HG03457 (cell line): ENCODE measurements at regions not wholly inside any gene's neighbourhood (a gene's known extent, or its start where the extent isn't known, plus 50 kb on each side); places are given as distances from the start of the nearest gene placed in this dataset.

ENCODE experiments used
- ATAC-seq: cut with Tn5 transposase; IDR thresholded peaks from one replicate; pipeline ENCODE4 v1.9.1; 2021; ENCODE audit warnings: moderate number of reproducible peaks; ENCODE audit not compliant: unreplicated experiment

GRCh38 chr11:11016943-11017342 lies 159.1 kb upstream of the ZBED5 start:
- ATAC-seq: no peak

DNA sequence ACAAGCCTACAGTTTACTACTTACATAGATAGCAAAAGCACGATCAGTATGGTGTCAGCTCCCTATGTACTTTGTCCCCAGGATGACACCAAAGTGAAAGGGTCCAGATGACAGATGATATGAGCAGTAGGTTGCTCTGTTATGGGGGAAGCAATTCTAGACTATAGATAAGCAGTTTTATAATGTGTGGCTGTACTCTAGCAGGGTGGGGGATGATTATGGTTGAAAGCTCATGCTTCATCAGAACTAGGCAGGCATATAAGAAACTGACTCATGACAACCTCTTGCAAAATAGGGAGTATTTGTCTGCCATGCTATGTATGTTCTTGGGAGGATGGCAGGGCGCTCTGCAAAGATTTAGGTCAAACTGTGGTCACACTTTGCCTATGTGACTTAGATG lies 158.2 kb upstream of the ZBED5 start:
- ATAC-seq: no peak

GRCh38 chr11:11011617-11012016 lies 153.8 kb upstream of the ZBED5 start:
- ATAC-seq: no peak

DNA sequence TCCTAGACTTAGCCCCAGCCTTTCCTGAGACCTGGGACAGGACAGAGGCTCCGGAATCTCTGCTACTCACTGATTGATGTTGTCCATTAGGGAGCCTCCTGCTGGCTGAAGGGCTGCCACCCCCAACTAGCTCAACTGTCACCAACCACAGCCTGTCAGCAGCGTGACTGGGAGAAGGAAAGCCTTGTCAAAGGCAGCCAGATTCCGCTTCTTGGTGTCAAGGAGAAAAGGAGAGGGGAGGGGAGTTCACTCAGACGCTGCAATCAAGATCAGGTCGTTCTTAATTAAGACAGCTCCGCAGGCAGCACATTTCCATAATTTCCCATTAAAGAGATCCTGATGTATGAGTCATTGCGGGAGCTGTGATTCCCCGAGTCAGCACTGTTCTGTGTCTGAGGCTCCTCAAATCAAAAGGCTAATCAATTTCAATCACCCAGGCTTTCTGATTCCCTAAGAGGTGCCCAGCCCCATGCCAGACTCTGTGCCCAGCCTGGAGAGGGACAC lies 152.8 kb upstream of the ZBED5 start:
- ATAC-seq: no peak

DNA sequence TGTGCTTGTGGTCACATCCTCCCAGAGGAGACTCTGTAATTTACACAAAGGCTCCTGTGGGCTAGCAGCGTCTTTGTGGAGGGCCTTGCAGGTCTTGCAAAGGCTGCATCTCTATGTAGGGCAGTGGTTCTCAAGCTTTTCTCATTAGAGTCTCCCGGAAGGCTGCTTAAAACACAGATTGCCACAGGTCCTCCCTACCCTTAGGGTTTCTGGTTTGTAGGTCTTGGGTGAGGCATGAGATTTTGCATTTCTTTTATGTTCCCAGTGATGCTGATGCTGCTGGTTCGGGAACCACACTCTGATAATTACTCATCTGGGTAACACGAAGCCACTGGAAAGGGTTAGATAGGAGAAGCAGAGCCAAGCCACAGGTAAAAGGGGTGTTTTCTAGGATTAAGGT lies 151.3 kb upstream of the ZBED5 start:
- no peak for ATAC-seq

- no peak for ATAC-seq
Measured at GRCh38 chr11:11004069-11004468, 146.2 kb upstream of the ZBED5 start.

DNA sequence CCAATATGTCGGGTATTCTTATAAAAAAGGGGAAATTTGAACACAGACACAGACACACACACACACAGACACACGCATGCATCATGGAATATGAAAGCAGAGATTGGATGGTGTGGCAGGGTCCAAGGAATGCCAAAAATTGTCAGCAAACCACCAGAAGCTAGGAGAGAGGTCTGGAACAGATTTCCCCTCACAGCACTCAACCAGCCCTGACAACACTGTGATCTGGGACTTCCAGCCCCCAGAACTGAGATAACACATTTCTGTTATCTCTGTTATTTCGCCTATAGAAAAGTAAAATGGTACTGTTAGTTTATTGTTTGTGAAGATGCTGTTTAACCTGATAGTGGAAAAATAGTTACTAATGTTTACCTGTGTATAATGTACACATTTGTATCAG lies 145.4 kb upstream of the ZBED5 start:
- ATAC-seq: no peak

DNA sequence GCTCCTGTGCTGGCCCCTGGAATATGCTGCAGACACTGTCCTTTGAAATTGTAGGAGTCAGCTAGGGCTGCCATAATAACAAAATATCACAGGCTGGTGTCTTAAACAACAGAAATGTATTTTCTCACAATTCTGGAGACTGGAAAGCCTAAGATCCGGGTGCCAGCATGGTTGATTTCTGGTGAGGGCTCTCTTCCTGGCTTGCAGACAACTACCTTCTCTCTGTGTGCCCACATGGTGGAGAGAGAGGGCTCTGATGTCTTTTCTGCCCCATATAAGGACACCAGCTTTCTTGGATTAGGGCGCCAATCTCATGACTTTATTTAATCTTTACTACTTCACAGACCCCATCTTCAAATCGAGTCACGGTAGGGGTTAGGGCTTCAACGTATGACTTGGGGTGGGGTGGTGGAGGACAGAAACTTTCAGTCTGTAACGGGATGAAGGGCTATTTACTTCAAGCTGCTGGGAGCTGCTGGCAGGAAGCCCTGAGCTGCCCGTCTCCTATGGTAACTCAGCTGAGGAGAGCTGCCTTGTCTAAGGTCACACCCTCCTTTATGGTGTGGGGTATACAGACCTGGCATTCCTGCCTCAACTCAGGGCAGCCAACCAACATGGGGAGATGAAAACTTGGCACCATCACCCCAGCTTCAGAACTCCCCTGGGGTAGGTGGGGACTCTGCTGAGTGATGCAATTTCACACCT lies 142.9 kb upstream of the ZBED5 start:
- ATAC-seq: no peak

DNA sequence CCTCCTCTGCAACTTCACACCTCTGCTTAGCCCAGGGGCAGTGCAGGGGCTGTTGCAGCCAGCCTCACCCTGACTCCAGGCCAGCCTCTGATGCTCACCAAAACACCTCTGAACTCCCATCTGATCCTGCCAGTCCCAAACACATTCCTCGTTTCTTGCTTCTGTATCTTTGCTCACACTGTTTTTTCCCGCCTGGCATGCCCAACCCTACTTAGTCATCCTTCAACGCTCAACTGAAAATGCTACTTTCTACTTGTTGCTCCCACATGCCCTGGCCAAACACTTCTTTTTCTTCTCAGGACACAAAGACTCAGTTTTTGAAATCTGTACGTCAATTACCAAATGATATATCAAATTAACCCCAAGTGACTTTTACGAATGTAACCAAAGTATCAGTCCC lies 140.8 kb upstream of the ZBED5 start:
- no peak for ATAC-seq

GRCh38 chr11:10996678-10997077 lies 138.8 kb upstream of the ZBED5 start:
- ATAC-seq: no peak

GRCh38 chr11:10993640-10994039 lies 135.8 kb upstream of the ZBED5 start:
- no peak for ATAC-seq

DNA sequence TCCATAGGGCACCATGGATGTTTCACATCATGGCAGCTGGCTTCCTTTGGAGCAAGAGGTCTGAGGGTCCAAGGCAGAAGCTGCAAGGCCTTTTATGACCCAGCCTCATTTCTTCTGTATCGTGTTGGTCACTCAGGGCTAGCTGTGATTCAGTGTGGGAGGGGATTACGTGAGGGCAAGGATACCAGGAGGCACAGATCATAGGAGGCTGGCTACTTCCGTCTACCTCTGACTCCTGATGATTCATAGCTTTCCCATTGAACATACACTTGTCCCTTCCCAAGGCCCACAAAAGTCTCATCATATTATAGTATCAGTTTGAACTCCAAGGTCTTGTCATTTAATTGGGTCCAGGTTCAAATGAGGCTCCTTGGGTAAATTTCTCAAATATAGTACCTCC lies 135.3 kb upstream of the ZBED5 start:
- no peak for ATAC-seq

DNA sequence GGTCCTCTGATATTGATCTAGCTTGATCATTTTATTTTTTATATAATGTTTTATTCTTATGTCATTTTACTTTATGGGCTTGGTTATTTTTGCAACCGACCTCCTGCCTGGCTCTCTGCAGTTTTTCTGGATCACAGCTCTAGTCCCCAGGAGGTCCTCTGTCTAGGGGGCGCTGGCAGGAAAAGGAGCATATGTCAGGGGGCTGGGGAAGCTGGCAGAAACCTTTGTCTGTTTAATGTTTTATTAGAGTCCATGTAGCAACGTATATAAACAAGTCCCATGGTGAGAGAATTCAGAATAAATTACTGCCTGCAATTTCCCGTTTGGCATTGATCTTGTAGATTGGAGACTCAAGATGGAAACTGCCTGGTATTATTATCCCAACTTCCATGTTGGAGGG lies 133.5 kb upstream of the ZBED5 start:
- ATAC-seq: no peak

- no peak for ATAC-seq
Measured at GRCh38 chr11:10990637-10991193, 132.9 kb upstream of the ZBED5 start.

DNA sequence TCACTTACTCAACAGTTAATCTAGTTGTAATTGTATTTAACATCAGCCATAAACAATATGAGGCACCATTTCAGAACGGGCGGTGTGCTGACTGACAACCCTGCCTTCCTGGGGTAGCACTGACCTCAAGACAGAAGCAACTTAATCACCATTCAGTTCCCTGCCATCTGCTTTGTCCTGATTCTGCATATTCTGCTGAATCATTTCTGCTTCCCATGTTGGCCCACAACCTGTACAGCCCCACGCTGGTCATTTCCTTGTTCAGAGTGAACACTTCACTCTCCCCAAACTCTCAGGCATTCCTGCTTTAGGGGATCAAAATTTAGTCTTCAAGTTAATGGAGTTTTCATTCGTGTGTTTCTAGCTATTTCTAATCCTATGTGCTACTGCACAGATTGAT lies 132.3 kb upstream of the ZBED5 start:
- no peak for ATAC-seq

DNA sequence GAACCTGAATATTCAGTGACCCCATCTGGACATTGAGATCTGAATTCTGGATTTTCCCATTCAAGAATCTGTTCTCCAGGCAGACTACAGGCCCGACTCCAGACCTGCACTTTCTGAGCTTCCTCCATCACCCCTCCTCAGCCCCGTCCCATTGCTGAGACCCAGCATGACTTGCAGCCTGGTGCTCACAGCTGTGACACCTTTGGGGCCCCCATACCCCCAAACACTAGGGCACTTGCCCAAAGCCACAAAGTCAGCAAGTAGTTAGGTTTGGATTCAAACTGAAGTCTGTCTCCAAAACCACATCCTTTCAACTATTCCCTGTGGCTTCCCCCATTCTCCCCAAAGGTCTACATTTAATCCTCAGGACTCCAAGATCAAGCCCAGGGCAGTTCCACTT lies 128.2 kb upstream of the ZBED5 start:
- ATAC-seq: no peak

GRCh38 chr11:10984742-10985141 lies 126.9 kb upstream of the ZBED5 start:
- ATAC-seq: no peak

- no peak for ATAC-seq
Measured at GRCh38 chr11:10984250-10984649, 126.4 kb upstream of the ZBED5 start.

- no peak for ATAC-seq
Measured at GRCh38 chr11:10982704-10983510, 125.1 kb upstream of the ZBED5 start.

GRCh38 chr11:10979529-10979928 lies 121.7 kb upstream of the ZBED5 start:
- no peak for ATAC-seq

DNA sequence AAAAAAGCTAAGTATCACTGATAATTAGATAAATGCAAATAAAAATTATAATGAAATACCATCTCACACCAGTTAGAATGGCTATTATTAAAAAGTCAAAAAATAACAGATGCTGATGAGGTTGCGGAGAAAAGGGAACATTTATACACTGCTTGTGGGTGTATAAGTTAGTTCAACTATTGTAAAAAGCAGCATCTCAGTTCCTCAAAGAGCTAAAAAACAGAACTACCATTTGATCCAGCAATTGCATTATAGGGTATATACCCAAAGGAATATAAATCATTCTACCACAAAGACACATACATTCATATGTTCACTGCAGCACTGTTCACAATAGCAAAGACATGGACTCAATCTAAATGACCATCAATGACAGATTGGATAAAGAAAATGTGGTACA lies 120.3 kb upstream of the ZBED5 start:
- ATAC-seq: no peak

DNA sequence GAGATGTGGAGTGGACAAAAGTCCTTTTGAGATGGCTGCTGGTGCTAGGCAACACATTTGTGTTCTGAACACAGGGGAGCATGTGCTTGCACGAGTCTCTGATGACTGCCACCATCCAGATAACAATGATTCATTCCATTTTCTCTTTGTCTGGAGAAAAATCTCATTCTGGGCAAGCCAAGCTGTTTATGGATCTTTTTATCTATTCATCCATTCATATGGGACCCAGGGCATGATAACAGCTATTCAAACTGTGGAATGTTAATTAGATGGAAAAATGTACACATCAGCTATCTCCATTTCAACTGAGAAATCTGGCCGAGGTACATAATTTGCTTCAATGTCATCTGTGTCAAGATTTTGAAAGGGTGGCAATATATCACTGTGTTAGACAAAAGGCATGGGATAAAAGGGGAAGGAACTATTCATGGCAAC lies 117.5 kb upstream of the ZBED5 start:
- no peak for ATAC-seq
